Liver (tissue), 3 donors: ENCODE measurements at regions not wholly inside any gene's neighbourhood (a gene's known extent, or its start where the extent isn't known, plus 50 kb on each side); places are given as distances from the start of the nearest gene placed in this dataset.

Experiments
- ATF3 ChIP-seq: IDR thresholded peaks from 2 replicates; pipeline ENCODE4 v1.6.1; 2016; ENCODE audit warnings: antibody characterized with exemption
- CTCF ChIP-seq: fragments of 150-350 bp; IDR thresholded peaks from 2 replicates; pipeline ENCODE4 v1.5.1; 2017; ENCODE audit warnings: improper control_type of control experiment, low read depth, low read length; ENCODE audit not compliant: missing input control
- FOXA2 ChIP-seq: IDR thresholded peaks from 2 replicates; pipeline ENCODE4 v1.6.1; 2016; ENCODE audit warnings: antibody characterized with exemption
- GABPA ChIP-seq, 2 donors: IDR thresholded peaks in 1 of 2; conservative IDR thresholded peaks in 1 of 2; 2 replicates each; pipeline ENCODE4 v1.6.1; 2016; ENCODE audit warnings: antibody characterized with exemption in 2 of 2, mild to moderate bottlenecking in 1 of 2, moderate library complexity in 1 of 2
- JUND ChIP-seq, 2 donors: IDR thresholded peaks; 2 replicates each; pipeline ENCODE4 v1.6.1; 2016; ENCODE audit warnings: antibody characterized with exemption in 2 of 2
- RAD21 ChIP-seq, 2 donors: IDR thresholded peaks; 2 replicates each; pipeline ENCODE4 v1.6.1; 2016; ENCODE audit warnings: antibody characterized with exemption in 2 of 2, mild to moderate bottlenecking in 2 of 2
- REST ChIP-seq: IDR thresholded peaks from 2 replicates; pipeline ENCODE4 v1.6.1; 2016; ENCODE audit warnings: antibody characterized with exemption, mild to moderate bottlenecking
- SP1 ChIP-seq: IDR thresholded peaks from 2 replicates; pipeline ENCODE4 v1.6.1; 2018; ENCODE audit warnings: antibody characterized with exemption, mild to moderate bottlenecking
- TAF1 ChIP-seq: conservative IDR thresholded peaks from 2 replicates; pipeline ENCODE4 v1.6.1; 2016; ENCODE audit warnings: antibody characterized with exemption, mild to moderate bottlenecking
- donor health status: healthy.
- donor health status: healthy.

- TF ChIP-seq REST (no peak), CTCF (no peak), GABPA (IDR thresholded peaks at IDR 0.05 in 1 of 2, conservative IDR thresholded peaks at IDR 0.05 in 1 of 2) (no peak), TAF1 (no peak), RAD21 (IDR thresholded peaks at IDR 0.05) (no peak), JUND (IDR thresholded peaks at IDR 0.05) (no peak), ATF3 (no peak), SP1 (no peak), FOXA2 (no peak)
Measured at GRCh38 chr12:108442910-108443309, 72.2 kb upstream of the FICD start.
